HEK293T (cell line): ENCODE measurements at regions not wholly inside any gene's neighbourhood (a gene's known extent, or its start where the extent isn't known, plus 50 kb on each side); places are given as distances from the start of the nearest gene placed in this dataset.

Experiments used
- BHLHE40 ChIP-seq: fragments of 450-650 bp; IDR thresholded peaks from 2 replicates; pipeline ENCODE4 v1.6.1; 2016; ENCODE audit warnings: mild to moderate bottlenecking, moderate library complexity, borderline replicate concordance
- CTBP1 ChIP-seq: fragments of 450-650 bp; IDR thresholded peaks from 2 replicates; pipeline ENCODE4 v1.6.1; 2016; ENCODE audit warnings: borderline replicate concordance
- FOXA1 ChIP-seq: fragments of 450-650 bp; IDR thresholded peaks from 2 replicates; pipeline ENCODE4 v1.6.1; 2016; ENCODE audit warnings: mild to moderate bottlenecking
- FOXK2 ChIP-seq: fragments of 450-650 bp; IDR thresholded peaks from 2 replicates; pipeline ENCODE4 v1.6.1; 2016; ENCODE audit warnings: mild to moderate bottlenecking
- FOXM1 ChIP-seq: fragments of 450-650 bp; IDR thresholded peaks from 2 replicates; pipeline ENCODE4 v1.6.1; 2017; ENCODE audit warnings: mild to moderate bottlenecking, borderline replicate concordance
- HDGF ChIP-seq: fragments of 450-650 bp; IDR thresholded peaks from 2 replicates; pipeline ENCODE4 v1.6.1; 2017; ENCODE audit warnings: antibody characterized with exemption, borderline replicate concordance
- NFRKB ChIP-seq: fragments of 450-650 bp; IDR thresholded peaks from 2 replicates; pipeline ENCODE4 v1.6.1; 2016; ENCODE audit warnings: mild to moderate bottlenecking, moderate library complexity
- SP1 ChIP-seq: fragments of 450-650 bp; IDR thresholded peaks from 2 replicates; pipeline ENCODE4 v1.6.1; 2017
- TARDBP ChIP-seq: fragments of 450-650 bp; IDR thresholded peaks from 2 replicates; pipeline ENCODE4 v1.6.1; 2016
- TF ChIP-seq, protein P1 (sequence below): fragments of 450-650 bp; IDR thresholded peaks from 2 replicates; pipeline ENCODE4 v1.6.1; 2016

DNA sequence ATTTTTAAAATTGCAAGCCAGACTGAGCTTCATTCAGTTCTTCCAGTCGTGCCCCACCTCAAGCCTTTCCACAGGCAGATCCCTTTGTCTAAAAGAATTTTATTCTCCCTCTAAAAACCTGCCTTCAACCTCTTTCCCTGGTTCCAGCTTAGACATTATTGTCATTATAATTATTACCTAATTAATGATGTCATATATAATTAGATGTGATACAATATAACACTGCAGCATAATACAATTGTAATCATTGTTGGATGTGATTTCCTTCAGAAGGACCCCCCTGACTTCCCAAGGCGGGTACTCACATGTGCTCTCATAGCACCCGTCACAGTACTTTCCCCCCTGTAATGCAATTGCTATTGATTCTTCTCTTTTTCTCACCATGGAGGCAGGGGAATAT lies 88.6 kb downstream of the GPAM start:
- TF ChIP-seq NFRKB (no peak), SP1 (no peak), BHLHE40 (no peak), FOXK2 (no peak), FOXM1 (no peak), TARDBP (no peak), HDGF (no peak), FOXA1 (no peak), CTBP1 (no peak)
- TF ChIP-seq, protein P1, sequence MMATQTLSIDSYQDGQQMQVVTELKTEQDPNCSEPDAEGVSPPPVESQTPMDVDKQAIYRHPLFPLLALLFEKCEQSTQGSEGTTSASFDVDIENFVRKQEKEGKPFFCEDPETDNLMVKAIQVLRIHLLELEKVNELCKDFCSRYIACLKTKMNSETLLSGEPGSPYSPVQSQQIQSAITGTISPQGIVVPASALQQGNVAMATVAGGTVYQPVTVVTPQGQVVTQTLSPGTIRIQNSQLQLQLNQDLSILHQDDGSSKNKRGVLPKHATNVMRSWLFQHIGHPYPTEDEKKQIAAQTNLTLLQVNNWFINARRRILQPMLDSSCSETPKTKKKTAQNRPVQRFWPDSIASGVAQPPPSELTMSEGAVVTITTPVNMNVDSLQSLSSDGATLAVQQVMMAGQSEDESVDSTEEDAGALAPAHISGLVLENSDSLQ = no peak
